ENCODE measurements at regions not wholly inside any gene's neighbourhood (a gene's known extent, or its start where the extent isn't known, plus 50 kb on each side); places are given as distances from the start of the nearest gene placed in this dataset.
"Not testable (repeated sequence)": the region's sequence is repeated elsewhere in the genome, so short reads cannot be mapped to it uniquely, and the experiment has no call there.

- intact Hi-C loops (cut with DNase I) = no loop called here
- 43 to 54% methylated on average over 4 of the region's 4 CpGs for WGBS, 2 donors
- H3K4me1 ChIP-seq = peaks cover 48 to 53% of the 10 kb centered on the region in 2 donors
Observed at GRCh38 chr10:83542774-83543411, 596.4 kb upstream of the GHITM start.

GRCh38 chr10:83543691-83544462, 595.4 kb upstream of the GHITM start:
- no peaks in the 10 kb centered on the region for H3K36me3 ChIP-seq
- TF ChIP-seq CTCF (IDR thresholded peaks at IDR 0.05) = no peak
- no peak for TF ChIP-seq POLR2A (IDR thresholded peaks at IDR 0.05)
- no peaks in the 10 kb centered on the region for H3K27me3 ChIP-seq
- peaks cover 48 to 53% of the 10 kb centered on the region in 2 donors for H3K4me1 ChIP-seq
- peak overlapping the region; percentile 23 to 77 (median 52) for H3K27ac ChIP-seq
- no peak for DNase-seq
- WGBS, 2 donors = 74 to 81% methylated on average over 2 of the region's 2 CpGs
- intact Hi-C loops (cut with DNase I) = no loop called here
- no peaks in the 10 kb centered on the region for H3K9me3 ChIP-seq
- H3K4me3 ChIP-seq (replicated peaks in 1 of 3) = no peak overlapping the region

More at GRCh38 chr10:83542774-83543411, 596.4 kb upstream of the GHITM start:
- DNase-seq = peak in 1 of 2 donors; percentile 18
- peak overlapping the region; percentile 27 to 77 (median 45) for H3K27ac ChIP-seq
- TF ChIP-seq CTCF (IDR thresholded peaks at IDR 0.05) (no peak), POLR2A (IDR thresholded peaks at IDR 0.05) (no peak)
- H3K27me3 ChIP-seq = no peaks in the 10 kb centered on the region
- H3K36me3 ChIP-seq = no peaks in the 10 kb centered on the region
- no peak overlapping the region for H3K4me3 ChIP-seq (replicated peaks in 1 of 3)
- no peaks in the 10 kb centered on the region for H3K9me3 ChIP-seq

GRCh38 chr10:83545901-83546391, 593.4 kb upstream of the GHITM start:
- TF ChIP-seq CTCF (IDR thresholded peaks at IDR 0.05) (no peak), POLR2A (IDR thresholded peaks at IDR 0.05) (no peak)
- Histone ChIP-seq H3K27ac (no peak overlapping the region), H3K9me3 (no peaks in the 10 kb centered on the region), H3K4me3 (replicated peaks in 1 of 3) (no peak overlapping the region), H3K27me3 (no peaks in the 10 kb centered on the region), H3K4me1 (peaks cover 36 to 39% of the 10 kb centered on the region in 2 donors), H3K36me3 (no peaks in the 10 kb centered on the region)
- DNase-seq = no peak
- intact Hi-C loops (cut with DNase I) = no loop called here
- WGBS, 2 donors = 3% methylated on average over 4 of the region's 4 CpGs

- intact Hi-C loops (cut with DNase I); DNase-seq; H3K9me3 ChIP-seq; H3K27ac ChIP-seq; H3K36me3 ChIP-seq; H3K4me3 ChIP-seq (replicated peaks in 1 of 3); H3K4me1 ChIP-seq; H3K27me3 ChIP-seq: not testable (repeated sequence)
- WGBS, 2 donors = 93 to 96% methylated on average over 5 of the region's 5 CpGs
Observed at GRCh38 chr10:83551190-83551589, 588.1 kb upstream of the GHITM start.

GRCh38 chr10:83553366-83553765, 585.9 kb upstream of the GHITM start:
- intact Hi-C loops (cut with DNase I) = no loop called here
- Histone ChIP-seq H3K27me3 (no peaks in the 10 kb centered on the region), H3K4me3 (replicated peaks in 1 of 3) (no peak overlapping the region), H3K36me3 (no peaks in the 10 kb centered on the region), H3K9me3 (no peaks in the 10 kb centered on the region), H3K4me1 (no peaks in the 10 kb centered on the region), H3K27ac (no peak overlapping the region)
- 52 to 58% methylated on average over 1 of the region's 1 CpG for WGBS, 2 donors
- TF ChIP-seq POLR2A (IDR thresholded peaks at IDR 0.05) = no peak
- no peak for TF ChIP-seq CTCF (IDR thresholded peaks at IDR 0.05)
- DNase-seq = no peak

All from thyroid gland (tissue), 4 donors.